ENCODE measurements at regions not wholly inside any gene's neighbourhood (a gene's known extent, or its start where the extent isn't known, plus 50 kb on each side); places are given as distances from the start of the nearest gene placed in this dataset.

- DNase-seq, result no peak
These were observed 337.4 kb upstream of the PIK3C3 start for GRCh38 chr18:41617647-41618046.

GRCh38 chr18:41613003-41613609 lies 341.9 kb upstream of the PIK3C3 start:
- no peak for DNase-seq

- DNase-seq, result no peak
These were observed 350.1 kb upstream of the PIK3C3 start for GRCh38 chr18:41604964-41605363.

DNA sequence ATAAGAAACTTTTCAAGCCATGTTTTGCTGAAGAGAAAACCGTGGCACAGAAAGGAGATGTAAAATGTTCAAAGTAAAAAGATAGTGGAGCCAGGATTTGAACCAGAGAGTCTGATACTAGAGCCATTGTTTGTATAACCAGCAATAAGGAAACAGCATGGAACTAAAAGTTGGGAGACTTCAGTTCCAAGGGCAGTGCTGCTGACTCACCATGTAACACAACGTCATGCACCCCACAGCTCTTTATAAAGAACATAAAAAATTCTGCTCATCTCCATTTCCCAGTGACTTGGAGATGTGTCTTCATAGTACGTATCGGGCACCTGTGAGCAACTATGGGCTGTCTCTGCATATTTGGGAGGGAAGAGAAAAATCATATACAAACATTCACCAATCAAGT lies 353.0 kb upstream of the PIK3C3 start:
- no peak for DNase-seq

DNA sequence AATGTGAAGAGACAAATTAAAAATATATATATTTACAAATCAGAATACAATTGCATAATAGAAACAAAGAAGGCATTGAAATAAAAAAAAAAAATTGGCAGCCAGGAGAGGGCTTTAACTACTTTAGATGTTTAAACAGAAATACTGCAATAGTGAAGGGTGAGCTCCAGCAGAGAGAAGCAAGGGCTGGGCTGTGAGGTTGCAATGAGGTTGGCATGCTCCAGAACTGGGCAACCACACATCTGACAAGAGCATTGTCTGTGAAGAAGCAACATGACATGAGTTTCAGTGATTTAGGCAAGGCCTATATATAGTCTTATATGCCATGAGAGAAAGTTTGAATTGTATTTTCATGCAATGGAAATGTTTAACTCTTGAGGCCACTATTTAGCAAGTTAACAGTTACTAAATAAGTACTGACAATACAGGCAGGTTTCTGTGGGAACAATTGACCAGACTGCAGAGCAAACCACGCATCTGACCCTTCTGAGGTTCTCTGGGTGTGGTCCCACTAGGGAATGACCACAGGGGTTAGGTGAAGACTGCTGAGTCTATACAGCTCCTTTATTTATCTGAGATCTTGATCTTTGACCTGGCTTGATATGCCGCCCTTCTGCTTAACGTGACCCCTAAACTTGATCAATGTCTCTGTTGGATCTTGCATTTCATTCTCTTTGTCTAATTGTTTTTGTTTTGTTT lies 354.2 kb upstream of the PIK3C3 start:
- no peak for DNase-seq

GRCh38 chr18:41599466-41599865 lies 355.6 kb upstream of the PIK3C3 start:
- DNase-seq, result no peak

GRCh38 chr18:41594582-41594981 lies 360.5 kb upstream of the PIK3C3 start:
- no peak for DNase-seq

- DNase-seq, result no peak
These were observed 361.8 kb upstream of the PIK3C3 start for GRCh38 chr18:41593171-41593675.

- DNase-seq, result no peak
These were observed 367.1 kb upstream of the PIK3C3 start for GRCh38 chr18:41587976-41588375.

GRCh38 chr18:41585512-41585911 lies 369.5 kb upstream of the PIK3C3 start:
- no peak for DNase-seq

- no peak for DNase-seq
These were observed 375.8 kb upstream of the PIK3C3 start for GRCh38 chr18:41579185-41579584.

DNA sequence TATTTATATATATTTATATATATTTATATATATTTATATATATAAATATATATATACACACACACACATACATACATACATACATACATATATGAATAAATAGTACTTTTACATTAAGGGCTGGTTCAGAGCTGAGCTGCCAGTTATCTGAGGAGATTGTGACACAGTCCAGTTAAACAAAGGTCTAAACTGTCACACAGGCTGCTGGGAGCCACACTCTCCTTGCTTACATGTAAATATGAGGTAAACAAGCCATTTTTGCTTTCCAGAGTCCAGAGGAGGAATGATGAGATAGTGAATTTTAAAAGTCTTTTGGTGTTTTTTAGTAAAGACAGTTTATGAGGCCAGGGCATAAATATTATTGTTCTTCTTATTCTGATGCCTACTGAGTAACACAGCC lies 377.5 kb upstream of the PIK3C3 start:
- DNase-seq, result no peak

DNA sequence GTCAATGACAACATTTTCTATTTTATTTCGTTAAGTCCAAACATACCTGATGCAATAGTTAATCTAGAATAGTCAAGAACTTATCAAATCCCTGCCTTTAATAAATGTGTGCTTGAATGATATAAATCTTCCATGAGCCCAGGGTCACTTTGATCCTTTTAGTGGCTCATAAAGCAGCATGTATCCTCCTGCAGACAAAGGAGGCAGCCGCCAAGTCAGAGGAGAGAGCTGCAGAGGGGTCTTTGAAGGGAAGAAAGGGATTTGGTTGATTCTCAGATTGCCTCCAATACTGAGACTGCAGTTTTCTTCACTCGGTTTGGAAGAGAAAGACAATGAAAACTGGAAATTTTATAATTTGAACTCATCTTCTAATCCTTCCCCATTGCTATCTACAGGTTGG lies 378.4 kb upstream of the PIK3C3 start:
- DNase-seq, result no peak

DNA sequence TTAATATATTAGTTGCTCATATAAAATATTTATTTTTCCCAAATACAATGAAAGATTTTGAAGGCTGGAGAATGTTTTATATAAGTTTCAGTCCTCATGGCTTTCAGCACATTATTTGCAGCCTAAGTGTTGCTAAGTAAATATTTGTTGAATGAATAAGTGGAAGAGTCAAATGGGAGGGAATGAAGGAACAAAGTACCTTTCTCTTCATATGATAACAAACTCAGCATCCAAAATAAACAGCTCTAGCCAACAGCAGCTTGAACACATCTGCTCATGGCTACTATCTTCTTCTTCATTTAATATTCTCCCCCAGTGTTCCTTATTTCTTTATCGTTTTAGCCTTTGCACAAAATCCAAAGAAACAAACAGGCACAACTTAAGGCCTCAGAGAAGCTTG lies 385.2 kb upstream of the PIK3C3 start:
- no peak for DNase-seq

- DNase-seq, result no peak
These were observed 393.1 kb upstream of the PIK3C3 start for GRCh38 chr18:41561961-41562360.

- DNase-seq, result no peak
These were observed 396.3 kb upstream of the PIK3C3 start for GRCh38 chr18:41558715-41559114.

- DNase-seq, result no peak
These were observed 401.3 kb upstream of the PIK3C3 start for GRCh38 chr18:41553716-41554115.

GRCh38 chr18:41548521-41549260 lies 406.3 kb upstream of the PIK3C3 start:
- no peak for DNase-seq

GRCh38 chr18:41545091-41545888 lies 409.7 kb upstream of the PIK3C3 start:
- DNase-seq, result no peak

GRCh38 chr18:41543815-41544214 lies 411.2 kb upstream of the PIK3C3 start:
- DNase-seq, result no peak

DNA sequence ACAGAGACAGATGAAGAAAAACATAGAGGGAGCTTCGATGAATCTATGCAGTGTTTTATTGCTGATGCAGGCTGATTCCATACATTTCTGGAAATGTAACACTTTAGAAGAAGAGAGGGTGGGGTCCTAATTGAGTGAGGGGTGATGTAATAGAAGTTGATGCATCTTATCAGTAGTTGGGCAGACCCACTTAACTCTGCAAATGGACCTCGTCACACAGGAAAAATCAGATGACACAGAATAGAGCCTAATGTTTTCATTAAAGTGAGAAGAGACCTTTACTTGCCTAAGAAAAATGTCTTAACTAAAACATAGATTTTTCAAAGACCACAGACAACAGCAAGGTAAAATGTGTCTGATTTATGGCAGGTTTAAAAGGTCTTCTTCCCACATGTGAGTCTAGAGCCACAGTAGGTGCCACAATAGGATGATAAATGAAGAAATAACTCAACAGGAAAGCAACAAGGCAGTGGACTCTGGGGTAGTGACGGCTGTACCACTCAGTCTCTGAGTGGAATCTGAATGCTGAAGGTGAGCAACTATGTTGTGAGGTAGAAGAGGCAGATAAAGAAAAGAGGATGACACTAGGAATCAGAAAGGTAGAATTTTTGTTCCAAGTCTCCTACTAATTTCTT lies 414.7 kb upstream of the PIK3C3 start:
- DNase-seq, result no peak

GRCh38 chr18:41538751-41539150 lies 416.3 kb upstream of the PIK3C3 start:
- no peak for DNase-seq

GRCh38 chr18:41537666-41538065 lies 417.4 kb upstream of the PIK3C3 start:
- DNase-seq, result no peak

All from T-helper 9 cell (primary cell).